HepG2 (cell line): ENCODE measurements at regions not wholly inside any gene's neighbourhood (a gene's known extent, or its start where the extent isn't known, plus 50 kb on each side); places are given as distances from the start of the nearest gene placed in this dataset.
"Not testable (repeated sequence)": the region's sequence is repeated elsewhere in the genome, so short reads cannot be mapped to it uniquely, and the experiment has no call there.

Experiments
- CTCF ChIP-seq: sonication (generic); formaldehyde crosslinking; IDR thresholded peaks from 2 replicates; pipeline ENCODE4 v1.5.0; 2020; ENCODE audit warnings: mild to moderate bottlenecking, missing genetic modification reagents, moderate library complexity
- FOXA3 ChIP-seq: IDR thresholded peaks from 2 replicates; pipeline ENCODE4 v1.6.1; 2016; ENCODE audit warnings: missing genetic modification reagents, missing compliant biosample characterization
- PHF20 ChIP-seq: sonication (generic); formaldehyde crosslinking; IDR thresholded peaks from 2 replicates; pipeline ENCODE4 v1.5.0; 2020; ENCODE audit warnings: mild to moderate bottlenecking, missing genetic modification reagents
- SUZ12 ChIP-seq: fragments of 150-350 bp; IDR thresholded peaks from 2 replicates; pipeline ENCODE4 v1.6.1; 2014; ENCODE audit warnings: low read depth, low read length
- TEAD3 ChIP-seq: optimal IDR thresholded peaks from 2 replicates; pipeline ENCODE3; 2016; ENCODE audit warnings: borderline replicate concordance
- ZNF546 ChIP-seq: sonication (generic); formaldehyde crosslinking; conservative IDR thresholded peaks from 2 replicates; pipeline ENCODE4 v1.8.1; 2023; ENCODE audit warnings: mild to moderate bottlenecking, missing genetic modification reagents

GRCh38 chr13:55984026-55984425 lies 1156.7 kb upstream of the PRR20A start:
- not testable (repeated sequence) for TF ChIP-seq SUZ12; CTCF; PHF20 (CRISPR knock-in tag); ZNF546; TEAD3 (CRISPR knock-in tag); FOXA3
